RWPE1 (cell line): ENCODE measurements at regions not wholly inside any gene's neighbourhood (a gene's known extent, or its start where the extent isn't known, plus 50 kb on each side); places are given as distances from the start of the nearest gene placed in this dataset.

ENCODE experiments used
- CTCF ChIA-PET: fragments of 350-600 bp; sonication (Branson Sonifier 250); formaldehyde crosslinking; extraction: SDS; loops from one replicate; lab custom pipeline; 2021; lab: Yijun Ruan, JAX
- POLR2A ChIA-PET: fragments of 400-600 bp; formaldehyde crosslinking; extraction: SDS; loops from one replicate; lab custom pipeline; 2020; ENCODE audit warnings: antibody characterized with exemption; ENCODE audit not compliant: low non-redundant PET; lab: Yijun Ruan, JAX
- DNase-seq: peaks from one replicate; pipeline ENCODE4 v3.0.0; 2012; ENCODE audit warnings: low spot score
- H3K27ac ChIP-seq: fragments of 450-650 bp; 2 replicates; pipeline ENCODE4 v1.5.1; 2017
- TF ChIP-seq, protein P1 (sequence below): fragments of 450-650 bp; conservative IDR thresholded peaks from 2 replicates; pipeline ENCODE4 v1.5.1; 2017; ENCODE audit warnings: low read depth, mild to moderate bottlenecking

- DNase-seq = no peak
- POLR2A ChIA-PET = no interaction called here
- TF ChIP-seq, protein P1, sequence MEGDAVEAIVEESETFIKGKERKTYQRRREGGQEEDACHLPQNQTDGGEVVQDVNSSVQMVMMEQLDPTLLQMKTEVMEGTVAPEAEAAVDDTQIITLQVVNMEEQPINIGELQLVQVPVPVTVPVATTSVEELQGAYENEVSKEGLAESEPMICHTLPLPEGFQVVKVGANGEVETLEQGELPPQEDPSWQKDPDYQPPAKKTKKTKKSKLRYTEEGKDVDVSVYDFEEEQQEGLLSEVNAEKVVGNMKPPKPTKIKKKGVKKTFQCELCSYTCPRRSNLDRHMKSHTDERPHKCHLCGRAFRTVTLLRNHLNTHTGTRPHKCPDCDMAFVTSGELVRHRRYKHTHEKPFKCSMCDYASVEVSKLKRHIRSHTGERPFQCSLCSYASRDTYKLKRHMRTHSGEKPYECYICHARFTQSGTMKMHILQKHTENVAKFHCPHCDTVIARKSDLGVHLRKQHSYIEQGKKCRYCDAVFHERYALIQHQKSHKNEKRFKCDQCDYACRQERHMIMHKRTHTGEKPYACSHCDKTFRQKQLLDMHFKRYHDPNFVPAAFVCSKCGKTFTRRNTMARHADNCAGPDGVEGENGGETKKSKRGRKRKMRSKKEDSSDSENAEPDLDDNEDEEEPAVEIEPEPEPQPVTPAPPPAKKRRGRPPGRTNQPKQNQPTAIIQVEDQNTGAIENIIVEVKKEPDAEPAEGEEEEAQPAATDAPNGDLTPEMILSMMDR = no peak
- CTCF ChIA-PET = no interaction called here
- H3K27ac ChIP-seq = no peak overlapping the region
Measured at GRCh38 chr22:48118654-48119053, 1356.2 kb downstream of the TBC1D22A start.

GRCh38 chr22:48116871-48117270 lies 1354.4 kb downstream of the TBC1D22A start:
- TF ChIP-seq, protein P1 = no peak
- CTCF ChIA-PET = no interaction called here
- POLR2A ChIA-PET = no interaction called here
- no peak overlapping the region for H3K27ac ChIP-seq
- DNase-seq = no peak

GRCh38 chr22:48112687-48113521 lies 1350.5 kb downstream of the TBC1D22A start:
- CTCF ChIA-PET = no interaction called here
- DNase-seq = no peak
- TF ChIP-seq, protein P1 = no peak
- H3K27ac ChIP-seq = no peak overlapping the region
- POLR2A ChIA-PET = no interaction called here

DNA sequence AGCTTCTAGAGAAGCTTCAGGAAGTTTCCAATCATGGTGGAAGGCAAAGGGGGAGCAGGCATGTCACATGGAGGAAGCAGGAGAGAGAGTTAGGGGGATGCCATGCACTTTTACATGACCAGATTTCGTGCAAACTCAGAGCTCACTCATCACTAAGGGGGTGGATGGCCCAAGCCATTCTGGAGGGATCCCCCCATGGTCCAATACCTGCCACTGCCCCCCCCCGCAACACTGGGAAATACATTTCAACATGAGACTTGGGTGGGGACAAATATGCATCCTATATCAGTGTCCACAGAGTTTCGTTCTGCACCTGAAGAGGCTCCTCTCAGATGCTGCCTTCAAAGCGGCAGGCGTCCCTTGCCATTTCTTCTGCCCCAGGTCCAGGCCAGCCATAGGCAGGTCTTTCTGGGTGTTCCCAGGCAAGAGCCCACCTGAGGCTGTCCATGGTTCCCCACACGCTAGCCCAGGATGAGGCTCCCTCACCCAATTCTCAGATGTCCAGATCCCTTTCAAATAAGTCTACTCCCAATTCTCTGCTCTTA lies 1344.3 kb downstream of the TBC1D22A start:
- TF ChIP-seq, protein P1 = no peak
- POLR2A ChIA-PET = no interaction called here
- H3K27ac ChIP-seq = no peak overlapping the region
- DNase-seq = no peak
- CTCF ChIA-PET = no interaction called here

DNA sequence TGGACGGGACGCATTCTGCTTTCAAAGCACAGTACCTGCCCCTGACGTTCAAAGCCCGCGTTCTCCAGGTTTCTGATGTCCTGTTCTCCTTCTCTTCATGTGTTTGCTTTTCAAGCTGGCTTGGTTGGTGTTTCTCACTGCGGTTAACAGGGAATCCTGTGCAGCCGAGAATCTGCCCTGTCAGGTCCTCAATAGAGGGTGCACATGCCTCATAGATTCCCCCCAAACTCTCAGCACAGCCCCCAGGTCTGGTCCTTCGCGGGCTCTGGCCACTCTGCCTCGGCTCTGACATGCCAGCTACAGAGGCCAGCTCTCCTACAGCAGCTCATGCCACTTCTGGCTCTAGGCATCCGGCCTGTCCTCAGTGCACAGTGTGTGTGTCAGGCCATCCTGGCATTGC lies 1343.8 kb downstream of the TBC1D22A start:
- CTCF ChIA-PET = no interaction called here
- no peak for DNase-seq
- H3K27ac ChIP-seq = no peak overlapping the region
- POLR2A ChIA-PET = no interaction called here
- TF ChIP-seq, protein P1 = no peak

DNA sequence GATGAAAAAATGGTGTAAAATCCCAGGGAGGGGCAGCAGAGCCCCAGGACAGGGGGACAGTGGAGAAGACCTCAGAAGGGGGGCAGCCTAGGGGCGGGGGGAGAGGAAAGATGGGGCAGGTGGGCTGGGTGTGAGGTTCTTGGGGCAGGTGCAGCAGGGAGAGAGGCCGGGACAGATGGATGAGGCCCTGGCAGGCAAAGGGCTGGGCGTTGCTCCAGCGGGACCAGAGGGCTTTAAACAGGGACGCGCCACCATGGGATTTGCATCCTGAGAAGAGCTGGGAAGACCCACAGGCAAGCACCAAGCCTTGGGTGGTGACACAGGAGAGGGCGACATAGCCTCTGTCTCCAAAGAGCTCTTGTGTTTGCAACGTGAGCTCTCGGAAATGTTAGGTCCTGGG lies 1342.8 kb downstream of the TBC1D22A start:
- POLR2A ChIA-PET = no interaction called here

More for the DNA sequence above, 1342.8 kb downstream of the TBC1D22A start:
- TF ChIP-seq, protein P1 = no peak
- no peak for DNase-seq
- CTCF ChIA-PET = no interaction called here
- no peak overlapping the region for H3K27ac ChIP-seq
